ENCODE measurements at regions not wholly inside any gene's neighbourhood (a gene's known extent, or its start where the extent isn't known, plus 50 kb on each side); places are given as distances from the start of the nearest gene placed in this dataset.

DNA sequence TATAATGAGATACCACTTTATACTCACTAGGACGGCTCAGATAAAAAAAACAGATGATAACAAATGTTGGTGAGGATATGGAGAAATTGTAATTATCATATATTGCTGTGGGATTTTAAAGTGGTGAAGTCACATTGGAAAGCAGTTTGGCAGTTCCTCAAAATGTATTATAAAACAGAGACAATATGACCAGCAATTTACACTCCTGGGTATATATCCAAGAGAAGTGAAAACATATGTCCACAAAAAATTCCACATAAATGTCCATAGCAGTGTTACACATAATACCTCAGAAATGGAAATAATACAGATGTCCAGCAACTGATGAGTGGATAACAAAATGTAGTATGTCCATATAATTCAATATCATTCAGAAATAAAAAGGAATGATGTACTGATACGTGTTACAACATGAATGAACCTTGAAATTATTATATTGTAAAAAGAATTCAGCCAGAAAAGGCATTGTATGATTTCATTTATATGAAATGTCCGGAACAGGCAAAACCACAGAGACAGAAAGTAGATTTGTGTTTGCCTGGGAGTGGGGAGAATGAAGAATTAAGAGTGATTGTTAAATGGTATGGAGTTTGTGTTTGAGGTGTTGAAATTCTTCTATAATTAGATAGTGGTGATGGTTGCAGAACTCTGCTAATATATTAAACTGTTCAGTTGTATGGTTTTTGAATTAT lies 220.9 kb downstream of the SLC7A11 start:
- Histone ChIP-seq H3K9ac (ENCODE audit: low read depth, low read length) (no peak overlapping the region), H3K9me3 (ENCODE audit: control insufficient read depth, insufficient read depth, low read length) (no peaks in the 10 kb centered on the region), H3K36me3 (ENCODE audit: insufficient read depth, low read length) (no peaks in the 10 kb centered on the region), H3K4me1 (ENCODE audit: insufficient read depth, low read length) (no peaks in the 10 kb centered on the region)

DNA sequence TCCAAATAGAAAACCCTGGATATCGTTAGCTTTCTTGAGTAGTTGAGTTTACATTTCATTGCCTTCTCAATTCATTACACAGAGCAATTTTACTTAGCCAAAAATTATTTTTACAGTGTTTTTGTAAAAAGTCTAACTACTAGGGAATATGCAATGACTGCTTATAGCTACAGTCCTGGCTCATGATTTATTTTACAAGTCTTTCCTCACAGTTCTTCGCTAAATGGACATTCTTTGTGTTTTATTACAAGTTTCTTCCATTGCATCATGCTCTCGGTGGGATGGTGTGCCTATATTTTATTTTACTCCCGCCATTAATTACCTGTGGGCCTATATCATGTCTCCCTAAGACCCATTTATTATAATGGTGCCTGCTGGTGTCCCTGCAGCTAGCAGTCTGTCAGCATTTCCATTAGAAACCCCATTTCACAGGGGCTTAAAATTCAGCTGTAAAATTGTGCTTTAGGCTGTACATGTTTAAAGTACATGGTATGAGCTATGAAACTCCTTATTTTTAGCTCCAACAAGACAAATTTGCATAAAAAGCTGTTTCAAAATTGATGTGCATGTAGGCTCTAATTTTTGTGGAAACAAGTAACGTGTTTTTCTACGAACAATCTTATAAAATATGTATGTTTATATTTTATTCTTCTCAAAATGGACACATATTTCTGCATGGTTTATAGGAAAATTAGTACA lies 227.4 kb downstream of the SLC7A11 start:
- H3K36me3 ChIP-seq (ENCODE audit: insufficient read depth, low read length) = no peaks in the 10 kb centered on the region
- H3K9ac ChIP-seq (ENCODE audit: low read depth, low read length) = no peak overlapping the region
- H3K9me3 ChIP-seq (ENCODE audit: control insufficient read depth, insufficient read depth, low read length) = no peaks in the 10 kb centered on the region
- H3K4me1 ChIP-seq (ENCODE audit: insufficient read depth, low read length) = peaks cover 4% of the 10 kb centered on the region

DNA sequence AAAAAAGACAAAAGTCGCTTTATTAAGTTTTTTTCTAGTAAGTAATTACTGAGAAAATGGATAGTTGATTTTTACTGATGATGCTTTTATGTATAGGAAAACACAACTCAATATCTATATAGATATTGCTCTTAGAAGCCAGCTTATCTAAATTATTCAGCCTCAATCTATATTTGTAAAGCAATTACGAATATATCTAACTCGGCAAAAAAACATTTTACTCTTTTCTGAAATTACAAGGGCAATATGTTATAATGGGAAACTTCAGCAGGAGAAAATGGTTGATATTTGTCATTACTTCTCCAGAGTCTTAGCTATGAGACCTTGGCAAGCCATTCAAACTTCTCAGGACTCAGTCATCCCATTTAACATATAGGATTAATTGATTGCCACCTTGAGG lies 228.5 kb downstream of the SLC7A11 start:
- Histone ChIP-seq H3K9ac (ENCODE audit: low read depth, low read length) (no peak overlapping the region), H3K4me1 (ENCODE audit: insufficient read depth, low read length) (peaks cover 4% of the 10 kb centered on the region), H3K9me3 (ENCODE audit: control insufficient read depth, insufficient read depth, low read length) (no peaks in the 10 kb centered on the region), H3K36me3 (ENCODE audit: insufficient read depth, low read length) (no peaks in the 10 kb centered on the region)

DNA sequence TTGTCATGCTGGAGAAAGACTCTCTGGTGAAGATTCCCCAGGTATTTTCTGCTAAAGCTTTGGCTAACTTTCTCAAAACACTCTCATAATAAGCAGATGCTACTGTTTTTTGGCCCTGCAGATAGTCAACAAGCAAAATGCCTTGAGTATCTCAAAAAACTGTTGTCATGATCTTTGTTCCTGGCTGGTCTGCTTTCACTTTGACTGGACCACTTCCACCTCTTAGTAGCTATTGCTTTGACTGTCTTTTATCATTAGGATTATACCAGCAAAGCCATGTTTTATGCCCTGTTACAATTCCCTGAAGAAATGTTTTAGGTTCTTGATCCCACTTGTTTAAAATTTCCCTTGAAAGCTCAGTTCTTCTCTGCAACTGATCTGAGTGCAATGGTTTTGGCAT lies 231.5 kb downstream of the SLC7A11 start:
- H3K9ac ChIP-seq (ENCODE audit: low read depth, low read length) = no peak overlapping the region
- H3K9me3 ChIP-seq (ENCODE audit: control insufficient read depth, insufficient read depth, low read length) = no peaks in the 10 kb centered on the region
- H3K36me3 ChIP-seq (ENCODE audit: insufficient read depth, low read length) = no peaks in the 10 kb centered on the region
- peaks cover 4% of the 10 kb centered on the region for H3K4me1 ChIP-seq (ENCODE audit: insufficient read depth, low read length)

DNA sequence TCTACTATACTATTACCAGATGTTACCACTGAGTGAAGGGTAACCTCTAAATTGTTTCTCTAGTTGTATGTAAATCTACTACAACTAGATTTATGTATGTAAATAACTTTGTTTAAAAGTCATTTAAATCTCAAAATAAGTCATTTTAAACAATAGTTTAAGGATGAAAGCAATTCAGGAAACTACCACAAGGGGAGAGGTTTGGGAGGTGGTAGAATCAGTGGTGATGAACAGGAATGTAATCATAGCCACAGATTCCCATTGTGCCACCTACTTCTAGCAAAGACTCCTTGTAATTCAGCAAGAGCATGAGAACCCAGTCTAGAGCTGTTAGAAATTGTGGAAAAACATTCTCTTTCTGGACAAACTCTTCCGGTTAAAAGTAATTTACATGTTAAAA lies 234.6 kb downstream of the SLC7A11 start:
- peaks cover 4% of the 10 kb centered on the region for H3K4me1 ChIP-seq (ENCODE audit: insufficient read depth, low read length)
- H3K9ac ChIP-seq (ENCODE audit: low read depth, low read length) = no peak overlapping the region
- H3K9me3 ChIP-seq (ENCODE audit: control insufficient read depth, insufficient read depth, low read length) = no peaks in the 10 kb centered on the region
- H3K36me3 ChIP-seq (ENCODE audit: insufficient read depth, low read length) = no peaks in the 10 kb centered on the region

DNA sequence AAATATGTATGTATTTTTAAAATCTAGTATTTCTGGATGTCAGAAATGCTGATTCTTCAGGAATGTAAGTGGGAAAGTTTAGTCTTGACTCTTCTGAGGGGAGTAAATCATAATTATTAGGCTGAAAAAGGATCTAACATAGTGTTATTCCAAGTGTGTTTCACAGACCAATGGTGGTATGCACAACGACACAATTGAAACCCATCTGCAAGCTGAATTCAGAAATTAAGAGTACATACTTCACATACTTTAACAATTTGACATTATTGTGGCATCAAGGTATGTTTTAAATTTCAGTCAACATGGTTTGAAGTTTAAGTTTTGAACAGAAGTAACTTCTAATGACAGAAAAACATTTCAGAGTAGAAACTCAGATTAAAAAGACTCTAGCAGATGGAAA lies 236.7 kb downstream of the SLC7A11 start:
- Histone ChIP-seq H3K36me3 (ENCODE audit: insufficient read depth, low read length) (no peaks in the 10 kb centered on the region), H3K9me3 (ENCODE audit: control insufficient read depth, insufficient read depth, low read length) (no peaks in the 10 kb centered on the region), H3K4me1 (ENCODE audit: insufficient read depth, low read length) (peaks cover 1% of the 10 kb centered on the region; the same call in 1 of the 2 replicates), H3K9ac (ENCODE audit: low read depth, low read length) (no peak overlapping the region)

DNA sequence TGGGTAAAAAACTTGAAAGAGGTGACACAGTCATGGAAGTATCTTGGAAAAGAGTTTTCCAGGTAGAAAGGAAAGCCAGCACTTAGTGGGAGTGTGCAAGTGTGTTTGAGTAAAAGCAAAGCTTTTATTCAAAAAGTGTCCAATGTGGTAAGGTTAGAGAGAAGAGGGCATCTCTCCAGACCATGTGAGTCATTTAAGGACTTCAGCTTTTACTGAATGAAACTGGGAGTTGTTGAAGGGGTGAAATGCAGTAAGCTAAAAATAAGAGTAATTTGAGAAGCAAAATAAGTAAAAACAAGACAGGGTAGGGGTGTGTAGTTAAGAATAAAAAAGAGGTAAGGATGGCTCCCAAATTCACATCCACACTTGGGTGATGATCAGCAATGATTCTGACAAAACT lies 238.9 kb downstream of the SLC7A11 start:
- Histone ChIP-seq H3K9ac (ENCODE audit: low read depth, low read length) (no peak overlapping the region), H3K9me3 (ENCODE audit: control insufficient read depth, insufficient read depth, low read length) (no peaks in the 10 kb centered on the region), H3K36me3 (ENCODE audit: insufficient read depth, low read length) (no peaks in the 10 kb centered on the region), H3K4me1 (ENCODE audit: insufficient read depth, low read length) (no peaks in the 10 kb centered on the region; the same call in 1 of the 2 replicates)

DNA sequence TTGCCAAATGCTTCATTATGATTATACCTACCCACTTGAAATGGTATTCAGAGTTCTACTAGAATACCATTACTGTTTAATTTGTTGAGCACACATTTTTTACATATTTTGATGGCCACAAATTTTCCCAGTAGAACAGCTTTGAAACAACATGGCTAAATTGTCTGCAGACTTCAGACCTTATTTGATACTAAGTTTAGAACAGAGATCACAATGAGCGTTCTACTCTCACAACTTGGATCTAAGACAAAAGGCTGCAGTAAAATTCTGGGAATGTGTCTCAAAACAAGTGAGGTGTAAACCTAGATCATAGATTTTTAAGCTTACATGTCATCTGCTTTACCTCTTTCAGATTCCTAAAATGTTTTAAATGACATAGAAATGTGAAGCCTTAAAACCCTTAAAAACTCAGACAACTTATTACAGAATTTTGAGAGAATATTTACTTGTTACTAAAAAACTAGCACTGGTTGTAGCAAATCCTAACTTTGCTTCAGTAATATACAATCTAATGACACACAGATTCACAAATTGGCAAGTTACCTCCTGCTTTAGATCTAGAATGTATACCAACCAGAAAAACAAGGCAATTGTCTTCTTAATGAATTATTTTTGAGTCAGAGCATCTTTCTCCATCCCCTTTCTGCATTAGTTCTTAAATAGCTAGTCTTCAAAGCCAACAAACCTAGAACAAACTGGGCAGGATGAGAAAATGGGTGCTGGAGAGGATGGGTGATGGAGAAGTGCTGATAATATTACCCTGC lies 243.3 kb downstream of the SLC7A11 start:
- Histone ChIP-seq H3K4me1 (ENCODE audit: insufficient read depth, low read length) (no peaks in the 10 kb centered on the region; the same call in 1 of the 2 replicates), H3K9me3 (ENCODE audit: control insufficient read depth, insufficient read depth, low read length) (no peaks in the 10 kb centered on the region), H3K9ac (ENCODE audit: low read depth, low read length) (no peak overlapping the region), H3K36me3 (ENCODE audit: insufficient read depth, low read length) (no peaks in the 10 kb centered on the region)

DNA sequence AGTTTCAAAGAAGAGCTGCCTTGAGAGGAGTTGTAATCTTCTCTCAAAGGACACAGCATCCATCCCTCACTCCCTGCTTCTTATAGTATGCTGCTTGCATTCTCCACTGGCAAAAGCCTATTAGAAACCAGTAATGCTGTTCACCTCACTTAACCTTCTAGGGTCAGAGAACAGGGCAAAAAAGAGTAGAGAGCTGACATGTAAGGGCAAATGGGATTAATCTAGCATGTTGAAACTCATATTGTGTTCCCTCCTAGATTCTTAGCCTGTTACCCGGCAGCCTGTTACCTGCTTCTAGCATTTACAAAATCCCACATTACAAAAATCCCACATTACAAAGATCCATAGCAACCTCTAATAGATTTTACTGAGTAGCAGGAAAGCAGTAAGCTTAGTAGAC lies 244.7 kb downstream of the SLC7A11 start:
- H3K36me3 ChIP-seq (ENCODE audit: insufficient read depth, low read length) = no peaks in the 10 kb centered on the region
- no peaks in the 10 kb centered on the region for H3K9me3 ChIP-seq (ENCODE audit: control insufficient read depth, insufficient read depth, low read length)
- H3K9ac ChIP-seq (ENCODE audit: low read depth, low read length) = no peak overlapping the region
- H3K4me1 ChIP-seq (ENCODE audit: insufficient read depth, low read length) = no peaks in the 10 kb centered on the region; the same call in 1 of the 2 replicates

DNA sequence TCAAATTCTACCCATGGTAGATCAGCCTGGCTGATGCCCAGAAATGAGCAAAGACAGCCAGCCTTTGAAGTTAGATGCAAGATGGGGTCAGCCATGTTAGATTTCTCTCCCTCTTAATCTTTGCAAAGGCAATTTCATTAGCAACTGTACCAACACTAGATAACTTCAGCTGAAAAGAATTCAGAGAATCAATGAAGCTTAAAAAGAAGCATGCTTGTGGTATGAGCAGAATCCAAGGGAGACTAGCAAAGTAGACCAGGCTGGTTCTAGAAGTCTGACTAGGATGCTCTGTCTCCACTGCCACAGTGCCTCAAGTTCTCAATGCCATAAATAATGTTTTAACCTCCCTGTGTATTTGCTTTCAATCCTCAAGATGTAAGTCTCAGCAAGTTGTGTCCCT lies 247.3 kb downstream of the SLC7A11 start:
- Histone ChIP-seq H3K36me3 (ENCODE audit: insufficient read depth, low read length) (no peaks in the 10 kb centered on the region), H3K4me1 (ENCODE audit: insufficient read depth, low read length) (no peaks in the 10 kb centered on the region; the same call in 1 of the 2 replicates), H3K9ac (ENCODE audit: low read depth, low read length) (no peak overlapping the region), H3K9me3 (ENCODE audit: control insufficient read depth, insufficient read depth, low read length) (no peaks in the 10 kb centered on the region)

DNA sequence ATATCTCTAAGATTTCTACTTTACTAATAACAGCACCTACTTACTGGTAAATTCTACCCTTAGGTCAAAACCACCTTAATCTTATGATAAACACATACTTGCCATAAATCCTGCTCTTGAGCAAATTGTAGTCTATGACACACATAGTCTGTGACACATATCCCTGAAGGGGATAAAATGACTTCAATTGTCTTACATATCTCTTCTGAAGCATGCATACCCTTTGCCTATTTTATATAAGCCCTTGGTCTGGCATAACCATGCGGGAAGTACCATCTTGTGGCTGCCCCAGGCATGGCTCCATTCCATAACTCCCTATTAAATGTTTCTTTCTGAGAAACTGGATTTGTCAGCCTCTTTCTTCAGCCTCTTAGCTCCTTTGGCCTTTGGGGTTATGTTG lies 248.9 kb downstream of the SLC7A11 start:
- no peaks in the 10 kb centered on the region for H3K9me3 ChIP-seq (ENCODE audit: control insufficient read depth, insufficient read depth, low read length)
- H3K36me3 ChIP-seq (ENCODE audit: insufficient read depth, low read length) = no peaks in the 10 kb centered on the region
- H3K9ac ChIP-seq (ENCODE audit: low read depth, low read length) = no peak overlapping the region
- H3K4me1 ChIP-seq (ENCODE audit: insufficient read depth, low read length) = no peaks in the 10 kb centered on the region

DNA sequence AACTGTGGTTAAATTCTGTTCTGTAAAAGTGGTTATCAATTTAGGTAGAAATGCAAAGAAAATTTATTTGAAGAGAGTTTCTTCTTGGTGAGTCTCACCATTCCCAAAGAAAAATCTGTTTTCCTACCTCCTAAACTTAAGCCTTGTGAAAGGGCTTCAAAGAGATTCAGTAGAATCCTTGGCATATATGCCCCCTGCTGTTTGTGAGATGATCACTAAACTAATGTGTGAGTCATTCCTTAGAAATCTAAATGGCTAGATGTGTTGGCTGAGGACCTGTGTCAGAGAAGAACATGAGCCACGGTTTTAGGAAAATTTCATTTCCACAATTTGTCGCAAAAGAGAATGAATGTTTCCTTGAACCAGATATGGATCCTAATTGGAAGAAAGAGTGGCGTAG lies 260.9 kb downstream of the SLC7A11 start:
- no peaks in the 10 kb centered on the region for H3K36me3 ChIP-seq (ENCODE audit: insufficient read depth, low read length)
- peaks cover 4% of the 10 kb centered on the region for H3K4me1 ChIP-seq (ENCODE audit: insufficient read depth, low read length)
- H3K9me3 ChIP-seq (ENCODE audit: control insufficient read depth, insufficient read depth, low read length) = no peaks in the 10 kb centered on the region; the same call in 1 of the 2 replicates
- no peak overlapping the region for H3K9ac ChIP-seq (ENCODE audit: low read depth, low read length)

DNA sequence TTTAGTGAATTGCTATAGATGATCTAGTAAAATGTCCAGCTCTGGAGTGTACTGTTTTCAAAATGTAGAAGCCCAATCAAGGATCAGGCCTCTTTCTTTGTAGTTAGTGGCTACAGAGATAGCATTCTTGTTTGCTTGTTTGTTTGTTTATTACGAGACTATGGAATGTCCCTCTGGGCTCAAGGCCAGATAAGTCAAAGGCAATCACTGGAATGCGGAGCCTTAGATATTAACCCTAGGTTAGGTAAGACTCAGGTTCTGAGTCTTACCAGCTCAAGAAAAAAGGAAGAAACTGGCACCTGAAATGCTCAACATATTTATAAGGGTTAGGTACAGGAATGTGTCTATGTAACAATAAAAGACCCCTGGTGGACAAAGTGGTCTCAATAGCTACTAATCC lies 261.5 kb downstream of the SLC7A11 start:
- Histone ChIP-seq H3K9me3 (ENCODE audit: control insufficient read depth, insufficient read depth, low read length) (no peaks in the 10 kb centered on the region; the same call in 1 of the 2 replicates), H3K4me1 (ENCODE audit: insufficient read depth, low read length) (peaks cover 4% of the 10 kb centered on the region), H3K36me3 (ENCODE audit: insufficient read depth, low read length) (no peaks in the 10 kb centered on the region), H3K9ac (ENCODE audit: low read depth, low read length) (no peak overlapping the region)

DNA sequence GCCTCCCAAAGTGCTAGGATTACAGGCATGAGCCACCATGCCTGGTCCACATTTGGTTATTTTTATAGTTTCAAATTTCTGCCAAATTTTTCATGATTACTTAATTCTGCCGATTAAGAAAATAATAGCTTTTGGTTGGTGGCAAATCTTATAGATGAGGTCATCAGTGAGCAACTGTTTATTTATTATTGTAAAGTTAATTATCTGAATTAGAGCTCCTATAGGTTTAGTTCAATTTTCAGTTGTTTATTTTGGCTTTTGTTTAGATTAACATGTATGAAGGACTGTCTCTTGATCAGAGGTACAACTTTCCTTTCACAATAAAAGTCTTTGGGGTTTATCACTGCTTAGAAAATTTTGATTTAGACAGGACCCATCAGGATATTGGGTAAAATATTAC lies 262.2 kb downstream of the SLC7A11 start:
- Histone ChIP-seq H3K9me3 (ENCODE audit: control insufficient read depth, insufficient read depth, low read length) (no peaks in the 10 kb centered on the region; the same call in 1 of the 2 replicates), H3K9ac (ENCODE audit: low read depth, low read length) (no peak overlapping the region), H3K4me1 (ENCODE audit: insufficient read depth, low read length) (peaks cover 4% of the 10 kb centered on the region), H3K36me3 (ENCODE audit: insufficient read depth, low read length) (no peaks in the 10 kb centered on the region)

Measured in ES-I3 (cell line).